Omental fat pad (tissue), 3 donors: ENCODE measurements at regions not wholly inside any gene's neighbourhood (a gene's known extent, or its start where the extent isn't known, plus 50 kb on each side); places are given as distances from the start of the nearest gene placed in this dataset.

Experiments used
- ATAC-seq: fragments of 150-250 bp; one replicate; pipeline ENCODE4 v1.9.1; 2016; ENCODE audit warnings: mild to moderate bottlenecking, moderate library complexity; ENCODE audit not compliant: low FRiP score
- DNase-seq: peaks from one replicate; pipeline ENCODE4 v3.0.0-alpha.2; 2019; ENCODE audit warnings: low spot score
- TF ChIP-seq, protein P1 (sequence below), 3 donors: fragments of 450-650 bp; IDR thresholded peaks; one replicate each; pipeline ENCODE4 v1.5.1; 2016 to 2017; ENCODE audit warnings: antibody characterized with exemption in 3 of 3, mild to moderate bottlenecking in 3 of 3, moderate library complexity in 2 of 3

- DNase-seq (no peak), ATAC-seq (no peak)
- TF ChIP-seq, protein P1, sequence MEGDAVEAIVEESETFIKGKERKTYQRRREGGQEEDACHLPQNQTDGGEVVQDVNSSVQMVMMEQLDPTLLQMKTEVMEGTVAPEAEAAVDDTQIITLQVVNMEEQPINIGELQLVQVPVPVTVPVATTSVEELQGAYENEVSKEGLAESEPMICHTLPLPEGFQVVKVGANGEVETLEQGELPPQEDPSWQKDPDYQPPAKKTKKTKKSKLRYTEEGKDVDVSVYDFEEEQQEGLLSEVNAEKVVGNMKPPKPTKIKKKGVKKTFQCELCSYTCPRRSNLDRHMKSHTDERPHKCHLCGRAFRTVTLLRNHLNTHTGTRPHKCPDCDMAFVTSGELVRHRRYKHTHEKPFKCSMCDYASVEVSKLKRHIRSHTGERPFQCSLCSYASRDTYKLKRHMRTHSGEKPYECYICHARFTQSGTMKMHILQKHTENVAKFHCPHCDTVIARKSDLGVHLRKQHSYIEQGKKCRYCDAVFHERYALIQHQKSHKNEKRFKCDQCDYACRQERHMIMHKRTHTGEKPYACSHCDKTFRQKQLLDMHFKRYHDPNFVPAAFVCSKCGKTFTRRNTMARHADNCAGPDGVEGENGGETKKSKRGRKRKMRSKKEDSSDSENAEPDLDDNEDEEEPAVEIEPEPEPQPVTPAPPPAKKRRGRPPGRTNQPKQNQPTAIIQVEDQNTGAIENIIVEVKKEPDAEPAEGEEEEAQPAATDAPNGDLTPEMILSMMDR (IDR thresholded peaks at IDR 0.05) = no peak
Observed at GRCh38 chr17:34156741-34157589, 98.1 kb upstream of the CCL2 start.

DNA sequence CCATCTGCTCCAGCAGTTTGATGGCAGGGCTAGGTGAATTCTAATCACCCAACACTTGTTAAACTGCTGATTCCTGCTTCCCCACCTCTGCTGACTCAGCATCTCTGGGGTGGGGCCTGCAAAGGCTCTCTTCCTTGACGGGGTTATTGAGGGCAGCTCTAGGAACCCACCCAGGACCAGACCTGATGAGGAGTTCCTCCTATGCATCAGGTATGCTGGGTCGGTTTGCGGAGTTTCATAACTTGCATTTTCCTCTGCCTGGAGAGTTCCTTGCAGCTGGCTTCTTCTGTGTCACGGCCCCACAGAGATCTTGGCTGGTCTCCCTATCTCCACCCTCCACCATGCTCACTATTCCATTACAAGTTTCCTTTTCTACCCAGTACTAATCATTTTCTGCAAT, 93.4 kb upstream of the CCL2 start:
- ATAC-seq = no peak
- TF ChIP-seq, protein P1 (IDR thresholded peaks at IDR 0.05) = no peak
- no peak for DNase-seq

DNA sequence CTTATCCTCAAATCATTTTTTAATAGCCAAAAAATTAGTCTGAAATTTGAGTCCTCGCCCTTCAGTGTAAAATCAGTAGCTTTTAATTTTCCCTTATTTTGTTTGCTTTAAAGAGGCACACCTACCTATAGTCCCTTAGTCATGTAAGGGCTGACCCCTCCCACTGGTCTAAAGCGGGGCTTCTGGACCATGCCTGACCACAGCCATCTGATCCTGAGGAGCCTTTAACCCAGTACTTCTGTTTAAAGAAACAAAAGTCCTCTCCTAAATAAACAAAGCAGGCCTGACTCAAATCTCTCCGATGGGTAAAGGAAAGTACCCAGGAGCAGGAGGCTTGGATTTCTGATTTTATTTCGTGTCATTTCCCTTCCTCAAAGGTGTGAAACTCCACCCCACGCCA, 92.0 kb upstream of the CCL2 start:
- TF ChIP-seq, protein P1 (IDR thresholded peaks at IDR 0.05) = no peak
- DNase-seq (no peak), ATAC-seq (no peak)

- TF ChIP-seq, protein P1 (IDR thresholded peaks at IDR 0.05) = no peak
- DNase-seq (no peak), ATAC-seq (no peak)
Observed at GRCh38 chr17:34163646-34164045, 91.4 kb upstream of the CCL2 start.

- ATAC-seq (no peak), DNase-seq (no peak)
- TF ChIP-seq, protein P1 (IDR thresholded peaks at IDR 0.05) = no peak
Observed at GRCh38 chr17:34164837-34165236, 90.2 kb upstream of the CCL2 start.

DNA sequence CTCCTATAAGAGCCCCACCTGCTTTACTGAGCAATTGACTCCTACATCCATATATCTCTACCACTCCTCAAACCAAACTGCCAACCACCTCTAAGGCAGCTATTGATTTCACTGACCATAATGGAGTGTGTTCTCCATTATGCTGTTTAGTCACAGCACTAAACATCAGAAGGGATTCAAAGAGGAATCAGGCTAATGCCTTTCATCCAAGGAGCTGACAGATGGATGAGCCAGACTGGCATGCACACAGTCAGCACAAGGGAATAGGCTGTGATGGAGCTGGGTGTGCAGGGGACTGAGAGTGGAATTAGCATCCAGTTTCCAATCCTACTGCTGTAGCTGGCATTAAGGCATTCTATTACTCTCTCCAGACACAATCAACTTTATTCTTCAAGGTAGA, 88.7 kb upstream of the CCL2 start:
- TF ChIP-seq, protein P1 (IDR thresholded peaks at IDR 0.05) = no peak
- DNase-seq (no peak), ATAC-seq (no peak)

GRCh38 chr17:34167354-34167753, 87.7 kb upstream of the CCL2 start:
- DNase-seq = no peak
- TF ChIP-seq, protein P1 (IDR thresholded peaks at IDR 0.05) = no peak
- ATAC-seq = no peak
